Liver (tissue), 8 donors: ENCODE measurements at regions not wholly inside any gene's neighbourhood (a gene's known extent, or its start where the extent isn't known, plus 50 kb on each side); places are given as distances from the start of the nearest gene placed in this dataset.

Experiments used
- DNase-seq: peaks from one replicate; pipeline ENCODE4 v3.0.0-alpha.2; 2017; ENCODE audit warnings: low spot score
- H3K27ac ChIP-seq, 2 donors: one replicate each; pipeline ENCODE4 v1.7.0; 2013; ENCODE audit warnings: inconsistent platforms in 2 of 2, low read length in 2 of 2, control low read depth in 1 of 2, low read depth in 1 of 2, mild to moderate bottlenecking in 1 of 2
- H3K27me3 ChIP-seq, 4 donors: one replicate each; pipeline versions ENCODE4 v1.6.1 to v1.7.0; 2013; ENCODE audit warnings: low read length in 3 of 4, inconsistent platforms in 1 of 4, mild to moderate bottlenecking in 1 of 4, moderate library complexity in 1 of 4; ENCODE audit not compliant: control insufficient read depth in 4 of 4, insufficient read depth in 4 of 4
- H3K36me3 ChIP-seq, 4 donors: one replicate each; pipeline versions ENCODE4 v1.6.1 to v1.7.0; 2013; ENCODE audit warnings: low read length in 3 of 4, mild to moderate bottlenecking in 3 of 4, low read depth in 1 of 4, moderate library complexity in 1 of 4; ENCODE audit not compliant: control insufficient read depth in 4 of 4, insufficient read depth in 3 of 4
- H3K4me1 ChIP-seq, 4 donors: one replicate each; pipeline versions ENCODE4 v1.6.1 to v1.7.0; 2013; ENCODE audit warnings: low read length in 3 of 4, mild to moderate bottlenecking in 3 of 4, moderate library complexity in 1 of 4; ENCODE audit not compliant: control insufficient read depth in 4 of 4, insufficient read depth in 4 of 4
- H3K4me3 ChIP-seq, 3 donors: one replicate each; pipeline versions ENCODE4 v1.6.1 to v1.7.0; 2013; ENCODE audit warnings: low read length in 3 of 3, control low read depth in 1 of 3, low read depth in 1 of 3, mild to moderate bottlenecking in 1 of 3
- H3K9ac ChIP-seq, 2 donors: one replicate each; pipeline ENCODE4 v1.7.0; 2013; ENCODE audit warnings: low read length in 2 of 2, mild to moderate bottlenecking in 2 of 2, moderate library complexity in 2 of 2, control low read depth in 1 of 2, low read depth in 1 of 2
- H3K9me3 ChIP-seq, 4 donors: one replicate each; pipeline versions ENCODE4 v1.6.1 to v1.7.0; 2013; ENCODE audit warnings: low read length in 3 of 4; ENCODE audit not compliant: control insufficient read depth in 4 of 4
- EGR1 ChIP-seq, 2 donors: IDR thresholded peaks; 2 replicates each; pipeline ENCODE4 v1.6.1; 2016 to 2018; ENCODE audit warnings: antibody characterized with exemption in 2 of 2, low read depth in 2 of 2
- FOXA1 ChIP-seq: IDR thresholded peaks from 2 replicates; pipeline ENCODE4 v1.6.1; 2016; ENCODE audit warnings: antibody characterized with exemption
- FOXA2 ChIP-seq: IDR thresholded peaks from 2 replicates; pipeline ENCODE4 v1.6.1; 2016; ENCODE audit warnings: antibody characterized with exemption
- GABPA ChIP-seq, 2 donors: IDR thresholded peaks in 1 of 2; conservative IDR thresholded peaks in 1 of 2; 2 replicates each; pipeline ENCODE4 v1.6.1; 2016; ENCODE audit warnings: antibody characterized with exemption in 2 of 2, mild to moderate bottlenecking in 1 of 2, moderate library complexity in 1 of 2
- HNF4G ChIP-seq: IDR thresholded peaks from 2 replicates; pipeline ENCODE4 v1.6.1; 2016; ENCODE audit warnings: antibody characterized with exemption
- JUND ChIP-seq, 2 donors: IDR thresholded peaks; 2 replicates each; pipeline ENCODE4 v1.6.1; 2016; ENCODE audit warnings: antibody characterized with exemption in 2 of 2
- NR2F2 ChIP-seq: IDR thresholded peaks from 2 replicates; pipeline ENCODE4 v1.6.1; 2016; ENCODE audit warnings: antibody characterized with exemption
- RAD21 ChIP-seq, 2 donors: IDR thresholded peaks; 2 replicates each; pipeline ENCODE4 v1.6.1; 2016; ENCODE audit warnings: antibody characterized with exemption in 2 of 2, mild to moderate bottlenecking in 2 of 2
- RXRA ChIP-seq, 2 donors: IDR thresholded peaks; 2 replicates each; pipeline ENCODE4 v1.6.1; 2017 to 2018; ENCODE audit warnings: antibody characterized with exemption in 2 of 2, mild to moderate bottlenecking in 1 of 2
- SP1 ChIP-seq: IDR thresholded peaks from 2 replicates; pipeline ENCODE4 v1.6.1; 2018; ENCODE audit warnings: antibody characterized with exemption, mild to moderate bottlenecking
- TAF1 ChIP-seq: conservative IDR thresholded peaks from 2 replicates; pipeline ENCODE4 v1.6.1; 2016; ENCODE audit warnings: antibody characterized with exemption, mild to moderate bottlenecking
- YY1 ChIP-seq: IDR thresholded peaks from 2 replicates; pipeline ENCODE4 v1.6.1; 2016; ENCODE audit warnings: antibody characterized with exemption, mild to moderate bottlenecking
- WGBS: extraction: QIAGEN DNeasy Blood & Tissue Kit; methylation state at CpG from one replicate; pipeline ENCODE4 v1.1.7; 2013; 5-methylcytosine and 5-hydroxymethylcytosine counted together
- TF ChIP-seq, protein P1 (sequence below): IDR thresholded peaks from 2 replicates; pipeline ENCODE4 v1.6.1; 2016; ENCODE audit warnings: antibody characterized with exemption
- TF ChIP-seq, protein P2 (sequence below): IDR thresholded peaks from 2 replicates; pipeline ENCODE4 v1.6.1; 2016; ENCODE audit warnings: antibody characterized with exemption
- TF ChIP-seq, protein P3 (sequence below): IDR thresholded peaks from 2 replicates; pipeline ENCODE4 v1.6.1; 2016; ENCODE audit warnings: antibody characterized with exemption, mild to moderate bottlenecking
- TF ChIP-seq, protein P4 (sequence below): IDR thresholded peaks from 2 replicates; pipeline ENCODE4 v1.6.1; 2016; ENCODE audit warnings: antibody characterized with exemption
- TF ChIP-seq, protein P5 (sequence below): fragments of 150-350 bp; IDR thresholded peaks from 2 replicates; pipeline ENCODE4 v1.5.1; 2017; ENCODE audit warnings: improper control_type of control experiment, low read depth, low read length; ENCODE audit not compliant: missing input control
- donor health status: healthy.
- donor health status: healthy.
- donor health status: healthy.
- donor health status: healthy.
- donor health status: healthy.

DNA sequence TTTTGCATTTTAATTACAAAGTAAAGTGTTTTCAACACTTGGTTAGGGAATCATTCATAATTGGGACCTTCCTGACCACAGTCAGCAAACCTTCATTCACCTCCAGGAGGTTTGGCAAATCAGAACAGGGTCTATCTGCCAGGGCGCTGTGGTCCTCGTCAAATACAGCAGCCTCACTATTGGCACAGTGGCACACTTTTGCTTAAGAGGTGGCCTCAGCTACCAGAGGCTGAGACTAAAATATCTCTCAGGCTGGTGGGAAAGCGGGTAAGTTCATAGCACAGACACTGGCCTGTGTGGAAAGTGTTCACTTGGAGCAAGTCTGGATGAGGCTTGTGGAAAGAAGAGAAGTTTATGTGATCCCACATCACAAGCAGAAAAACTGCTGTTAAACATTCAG is 268.6 kb upstream of the DAPK1 start:
- no peaks in the 10 kb centered on the region for H3K4me1 ChIP-seq
- H3K9ac ChIP-seq = no peak overlapping the region
- H3K27me3 ChIP-seq = no peaks in the 10 kb centered on the region
- H3K9me3 ChIP-seq = no peaks in the 10 kb centered on the region
- no peak for TF ChIP-seq JUND (IDR thresholded peaks at IDR 0.05)
- TF ChIP-seq, protein P1, sequence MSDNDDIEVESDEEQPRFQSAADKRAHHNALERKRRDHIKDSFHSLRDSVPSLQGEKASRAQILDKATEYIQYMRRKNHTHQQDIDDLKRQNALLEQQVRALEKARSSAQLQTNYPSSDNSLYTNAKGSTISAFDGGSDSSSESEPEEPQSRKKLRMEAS = no peak
- no peak for TF ChIP-seq NR2F2
- H3K36me3 ChIP-seq = no peaks in the 10 kb centered on the region
- WGBS = 88% methylated on average over 3 of the region's 3 CpGs
- no peak for DNase-seq
- H3K4me3 ChIP-seq = no peak overlapping the region
- H3K27ac ChIP-seq = no peak overlapping the region

DNA sequence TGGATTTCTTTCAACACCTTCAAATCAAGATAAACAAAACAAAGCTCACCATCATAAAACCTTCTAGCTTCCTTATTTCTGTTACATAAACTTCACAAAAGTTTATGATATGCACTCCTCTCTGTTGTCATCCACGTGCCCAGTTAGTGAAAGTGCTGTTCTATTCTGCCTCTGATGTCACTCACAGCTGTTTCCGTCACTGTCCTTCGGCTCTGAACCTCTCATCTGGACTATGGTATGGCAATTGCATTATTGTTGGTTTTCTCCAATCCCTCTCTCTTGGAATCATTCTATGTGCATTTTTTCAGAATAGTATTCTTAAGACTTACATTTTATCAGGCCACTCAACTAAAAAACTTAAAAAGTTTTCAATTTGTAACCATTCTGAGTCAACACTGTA is 264.2 kb upstream of the DAPK1 start:
- H3K4me1 ChIP-seq = no peaks in the 10 kb centered on the region
- H3K9me3 ChIP-seq = no peaks in the 10 kb centered on the region
- TF ChIP-seq NR2F2 (no peak), YY1 (no peak), GABPA (IDR thresholded peaks at IDR 0.05 in 1 of 2, conservative IDR thresholded peaks at IDR 0.05 in 1 of 2) (no peak), FOXA2 (no peak), RAD21 (IDR thresholded peaks at IDR 0.05) (no peak), EGR1 (IDR thresholded peaks at IDR 0.05; ENCODE audit: low read depth in 2 of 2) (no peak), SP1 (no peak), TAF1 (no peak), FOXA1 (no peak), JUND (IDR thresholded peaks at IDR 0.05) (no peak), HNF4G (no peak), RXRA (IDR thresholded peaks at IDR 0.05) (no peak)
- TF ChIP-seq, protein P2, sequence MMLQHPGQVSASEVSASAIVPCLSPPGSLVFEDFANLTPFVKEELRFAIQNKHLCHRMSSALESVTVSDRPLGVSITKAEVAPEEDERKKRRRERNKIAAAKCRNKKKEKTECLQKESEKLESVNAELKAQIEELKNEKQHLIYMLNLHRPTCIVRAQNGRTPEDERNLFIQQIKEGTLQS = no peak
- TF ChIP-seq, protein P3, sequence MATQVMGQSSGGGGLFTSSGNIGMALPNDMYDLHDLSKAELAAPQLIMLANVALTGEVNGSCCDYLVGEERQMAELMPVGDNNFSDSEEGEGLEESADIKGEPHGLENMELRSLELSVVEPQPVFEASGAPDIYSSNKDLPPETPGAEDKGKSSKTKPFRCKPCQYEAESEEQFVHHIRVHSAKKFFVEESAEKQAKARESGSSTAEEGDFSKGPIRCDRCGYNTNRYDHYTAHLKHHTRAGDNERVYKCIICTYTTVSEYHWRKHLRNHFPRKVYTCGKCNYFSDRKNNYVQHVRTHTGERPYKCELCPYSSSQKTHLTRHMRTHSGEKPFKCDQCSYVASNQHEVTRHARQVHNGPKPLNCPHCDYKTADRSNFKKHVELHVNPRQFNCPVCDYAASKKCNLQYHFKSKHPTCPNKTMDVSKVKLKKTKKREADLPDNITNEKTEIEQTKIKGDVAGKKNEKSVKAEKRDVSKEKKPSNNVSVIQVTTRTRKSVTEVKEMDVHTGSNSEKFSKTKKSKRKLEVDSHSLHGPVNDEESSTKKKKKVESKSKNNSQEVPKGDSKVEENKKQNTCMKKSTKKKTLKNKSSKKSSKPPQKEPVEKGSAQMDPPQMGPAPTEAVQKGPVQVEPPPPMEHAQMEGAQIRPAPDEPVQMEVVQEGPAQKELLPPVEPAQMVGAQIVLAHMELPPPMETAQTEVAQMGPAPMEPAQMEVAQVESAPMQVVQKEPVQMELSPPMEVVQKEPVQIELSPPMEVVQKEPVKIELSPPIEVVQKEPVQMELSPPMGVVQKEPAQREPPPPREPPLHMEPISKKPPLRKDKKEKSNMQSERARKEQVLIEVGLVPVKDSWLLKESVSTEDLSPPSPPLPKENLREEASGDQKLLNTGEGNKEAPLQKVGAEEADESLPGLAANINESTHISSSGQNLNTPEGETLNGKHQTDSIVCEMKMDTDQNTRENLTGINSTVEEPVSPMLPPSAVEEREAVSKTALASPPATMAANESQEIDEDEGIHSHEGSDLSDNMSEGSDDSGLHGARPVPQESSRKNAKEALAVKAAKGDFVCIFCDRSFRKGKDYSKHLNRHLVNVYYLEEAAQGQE = no peak
- TF ChIP-seq, protein P4, sequence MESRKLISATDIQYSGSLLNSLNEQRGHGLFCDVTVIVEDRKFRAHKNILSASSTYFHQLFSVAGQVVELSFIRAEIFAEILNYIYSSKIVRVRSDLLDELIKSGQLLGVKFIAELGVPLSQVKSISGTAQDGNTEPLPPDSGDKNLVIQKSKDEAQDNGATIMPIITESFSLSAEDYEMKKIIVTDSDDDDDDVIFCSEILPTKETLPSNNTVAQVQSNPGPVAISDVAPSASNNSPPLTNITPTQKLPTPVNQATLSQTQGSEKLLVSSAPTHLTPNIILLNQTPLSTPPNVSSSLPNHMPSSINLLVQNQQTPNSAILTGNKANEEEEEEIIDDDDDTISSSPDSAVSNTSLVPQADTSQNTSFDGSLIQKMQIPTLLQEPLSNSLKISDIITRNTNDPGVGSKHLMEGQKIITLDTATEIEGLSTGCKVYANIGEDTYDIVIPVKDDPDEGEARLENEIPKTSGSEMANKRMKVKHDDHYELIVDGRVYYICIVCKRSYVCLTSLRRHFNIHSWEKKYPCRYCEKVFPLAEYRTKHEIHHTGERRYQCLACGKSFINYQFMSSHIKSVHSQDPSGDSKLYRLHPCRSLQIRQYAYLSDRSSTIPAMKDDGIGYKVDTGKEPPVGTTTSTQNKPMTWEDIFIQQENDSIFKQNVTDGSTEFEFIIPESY = no peak
- TF ChIP-seq, protein P1 = no peak
- TF ChIP-seq, protein P5, sequence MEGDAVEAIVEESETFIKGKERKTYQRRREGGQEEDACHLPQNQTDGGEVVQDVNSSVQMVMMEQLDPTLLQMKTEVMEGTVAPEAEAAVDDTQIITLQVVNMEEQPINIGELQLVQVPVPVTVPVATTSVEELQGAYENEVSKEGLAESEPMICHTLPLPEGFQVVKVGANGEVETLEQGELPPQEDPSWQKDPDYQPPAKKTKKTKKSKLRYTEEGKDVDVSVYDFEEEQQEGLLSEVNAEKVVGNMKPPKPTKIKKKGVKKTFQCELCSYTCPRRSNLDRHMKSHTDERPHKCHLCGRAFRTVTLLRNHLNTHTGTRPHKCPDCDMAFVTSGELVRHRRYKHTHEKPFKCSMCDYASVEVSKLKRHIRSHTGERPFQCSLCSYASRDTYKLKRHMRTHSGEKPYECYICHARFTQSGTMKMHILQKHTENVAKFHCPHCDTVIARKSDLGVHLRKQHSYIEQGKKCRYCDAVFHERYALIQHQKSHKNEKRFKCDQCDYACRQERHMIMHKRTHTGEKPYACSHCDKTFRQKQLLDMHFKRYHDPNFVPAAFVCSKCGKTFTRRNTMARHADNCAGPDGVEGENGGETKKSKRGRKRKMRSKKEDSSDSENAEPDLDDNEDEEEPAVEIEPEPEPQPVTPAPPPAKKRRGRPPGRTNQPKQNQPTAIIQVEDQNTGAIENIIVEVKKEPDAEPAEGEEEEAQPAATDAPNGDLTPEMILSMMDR = no peak
- no peak for DNase-seq
- no peak overlapping the region for H3K9ac ChIP-seq
- WGBS = 88% methylated on average over 3 of the region's 3 CpGs
- no peak overlapping the region for H3K4me3 ChIP-seq
- H3K36me3 ChIP-seq = no peaks in the 10 kb centered on the region
- H3K27ac ChIP-seq = no peak overlapping the region
- no peaks in the 10 kb centered on the region for H3K27me3 ChIP-seq
